ENCODE measurements at regions not wholly inside any gene's neighbourhood (a gene's known extent, or its start where the extent isn't known, plus 50 kb on each side); places are given as distances from the start of the nearest gene placed in this dataset.

DNA sequence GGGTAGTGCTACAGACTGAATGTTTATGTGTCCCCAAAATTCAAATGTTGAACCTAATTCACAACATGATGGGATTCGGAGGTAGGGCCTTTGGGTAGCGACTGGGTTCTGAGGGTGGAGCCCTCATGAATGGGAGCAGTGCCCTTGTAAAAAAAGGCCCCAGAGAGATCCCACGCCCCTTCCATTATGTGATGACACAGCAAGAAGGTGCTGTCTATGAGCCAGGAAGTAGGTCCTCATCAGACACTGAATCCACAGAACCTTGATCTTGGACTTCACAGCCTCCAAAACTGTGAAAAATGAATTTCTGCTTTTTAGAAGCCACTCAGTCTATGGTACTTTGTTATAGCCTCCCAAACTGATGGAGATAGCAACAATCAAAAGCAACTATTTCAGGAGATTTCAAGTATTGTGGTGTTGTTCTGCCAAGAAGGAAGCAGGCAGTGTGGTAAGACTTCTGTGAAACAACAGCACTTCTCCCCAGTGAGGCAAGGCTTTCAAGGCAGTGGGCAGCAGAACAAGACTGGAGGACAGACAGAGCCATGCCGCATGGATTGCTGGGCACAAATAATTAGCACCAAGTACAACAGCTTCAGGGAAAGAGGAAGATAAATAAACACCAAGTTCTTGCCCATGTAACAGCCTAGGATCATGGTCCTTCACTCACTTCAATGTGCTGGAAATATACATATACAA lies 76.1 kb downstream of the OR2K2 start:
- TF ChIP-seq, protein P1, sequence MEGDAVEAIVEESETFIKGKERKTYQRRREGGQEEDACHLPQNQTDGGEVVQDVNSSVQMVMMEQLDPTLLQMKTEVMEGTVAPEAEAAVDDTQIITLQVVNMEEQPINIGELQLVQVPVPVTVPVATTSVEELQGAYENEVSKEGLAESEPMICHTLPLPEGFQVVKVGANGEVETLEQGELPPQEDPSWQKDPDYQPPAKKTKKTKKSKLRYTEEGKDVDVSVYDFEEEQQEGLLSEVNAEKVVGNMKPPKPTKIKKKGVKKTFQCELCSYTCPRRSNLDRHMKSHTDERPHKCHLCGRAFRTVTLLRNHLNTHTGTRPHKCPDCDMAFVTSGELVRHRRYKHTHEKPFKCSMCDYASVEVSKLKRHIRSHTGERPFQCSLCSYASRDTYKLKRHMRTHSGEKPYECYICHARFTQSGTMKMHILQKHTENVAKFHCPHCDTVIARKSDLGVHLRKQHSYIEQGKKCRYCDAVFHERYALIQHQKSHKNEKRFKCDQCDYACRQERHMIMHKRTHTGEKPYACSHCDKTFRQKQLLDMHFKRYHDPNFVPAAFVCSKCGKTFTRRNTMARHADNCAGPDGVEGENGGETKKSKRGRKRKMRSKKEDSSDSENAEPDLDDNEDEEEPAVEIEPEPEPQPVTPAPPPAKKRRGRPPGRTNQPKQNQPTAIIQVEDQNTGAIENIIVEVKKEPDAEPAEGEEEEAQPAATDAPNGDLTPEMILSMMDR (IDR thresholded peaks at IDR 0.05) = no peak
- TF ChIP-seq POLR2A (IDR thresholded peaks at IDR 0.05) = no peak

Measured in testis (tissue), 2 donors.